ENCODE measurements at regions not wholly inside any gene's neighbourhood (a gene's known extent, or its start where the extent isn't known, plus 50 kb on each side); places are given as distances from the start of the nearest gene placed in this dataset.

GRCh38 chr20:25135031-25135430 lies 53.1 kb upstream of the VSX1 start:
- CTCF ChIA-PET (ENCODE audit: low intra/inter-chr PET ratio), result no interaction called here
- TF ChIP-seq SMARCE1 (IDR thresholded peaks at IDR 0.05), result no peak
- TF ChIP-seq MAFG (tag; conservative IDR thresholded peaks at IDR 0.05), result no peak
- TF ChIP-seq USF2 (CRISPR knock-in tag; IDR thresholded peaks at IDR 0.05), result no peak
- TF ChIP-seq ARNT (IDR thresholded peaks at IDR 0.05), result no peak
- no peak for TF ChIP-seq FOXJ2 (tag; IDR thresholded peaks at IDR 0.05)
- no peak for TF ChIP-seq POLR2H (tag; IDR thresholded peaks at IDR 0.05; ENCODE audit: low read depth)
- no peak for TF ChIP-seq TFE3 (CRISPR knock-in tag; IDR thresholded peaks at IDR 0.05)
- TF ChIP-seq POLR3G (IDR thresholded peaks at IDR 0.05; ENCODE audit: extremely low read depth, insufficient read length, insufficient replicate concordance), result no peak
- no peak for TF ChIP-seq ZNF174 (CRISPR knock-in tag; IDR thresholded peaks at IDR 0.05)
- no peak for TF ChIP-seq CEBPZ (IDR thresholded peaks at IDR 0.05; ENCODE audit: borderline replicate concordance, low read depth, low read length)

More at GRCh38 chr20:25135031-25135430, 53.1 kb upstream of the VSX1 start:
- FAIRE-seq (no peak), ATAC-seq (no peak), DNase-seq (ENCODE audit: extremely low read depth in 1 of 4, low spot score in 3 of 4) (no peak)
- Histone ChIP-seq H3K27me3 (ENCODE audit: control insufficient read depth in 2 of 2, insufficient read depth in 2 of 2, low read length in 2 of 2) (peaks cover 2 to 5% of the 10 kb centered on the region in 2 experiments; a peak in 4 of 5 replicates), H3K4me3 (no peak overlapping the region), H2AFZ (ENCODE audit: low read depth, low read length) (no peak overlapping the region), H3K36me3 (ENCODE audit: control insufficient read depth, insufficient read depth, low read length) (no peaks in the 10 kb centered on the region), H3K4me2 (ENCODE audit: insufficient read depth, low read length) (no peak overlapping the region), H3K79me2 (ENCODE audit: control insufficient read depth, insufficient read depth, low read length) (no peaks in the 10 kb centered on the region), H3K9me3 (replicated peaks; ENCODE audit: control insufficient read depth, insufficient read depth, low read depth, low read length) (no peaks in the 10 kb centered on the region), H3K9me1 (ENCODE audit: control insufficient read depth, insufficient read depth, low read length) (no peaks in the 10 kb centered on the region), H3K27ac (ENCODE audit: extremely low read depth, low read depth, low read length) (no peak overlapping the region), H3K9ac (ENCODE audit: insufficient read depth in 1 of 2, low read depth in 2 of 2, low read length in 2 of 2) (no peak overlapping the region), H3K4me1 (replicated peaks in 1 of 2; ENCODE audit: control insufficient read depth in 2 of 2, insufficient read depth in 2 of 2, low read length in 2 of 2) (no peaks in the 10 kb centered on the region), H4K20me1 (replicated peaks; ENCODE audit: control insufficient read depth, insufficient read depth, low read length) (no peaks in the 10 kb centered on the region)
- POLR2A ChIA-PET, result interaction anchor here (0.6 kb wide), 1 partner anchor 369 kb away, joined by 5 read pairs; no protein-coding TSS in a partner anchor
- no TSS peak for BruUV-seq (replicated peaks)
- 2% methylated on average over 7 of the region's 7 CpGs for WGBS (ENCODE audit: insufficient coverage, low coverage, missing lambda C conversion rate)
- intact Hi-C loops (cut with micrococcal nuclease) (no loop called here), in situ Hi-C loops (cut with MboI) (no loop called here)

Measured in K562 (cell line).